Psoas muscle (tissue), 7 donors: ENCODE measurements at regions not wholly inside any gene's neighbourhood (a gene's known extent, or its start where the extent isn't known, plus 50 kb on each side); places are given as distances from the start of the nearest gene placed in this dataset.
A peak's percentile ranks its signal among the peaks of the same experiment; 100 is the strongest.

Experiments used
- ATAC-seq, 4 donors: fragments of 200-7000 bp; cut with Tn5 transposase; one replicate each; pipeline ENCODE4 v1.9.1; 2020; ENCODE audit warnings: moderate library complexity in 3 of 4, mild to moderate bottlenecking in 2 of 4
- DNase-seq, 2 donors: peaks; one replicate each; pipeline ENCODE4 v3.0.0-alpha.2; 2020
- H3K27ac ChIP-seq: fragments of 200-600 bp; one replicate; pipeline ENCODE4 v1.8.0; 2022
- H3K27me3 ChIP-seq, 3 donors: fragments of 200-600 bp in 1 of 3; one replicate each; pipeline versions ENCODE4 v1.6.1 to v1.8.0; 2013 to 2022; ENCODE audit warnings: low read length in 2 of 3, mild to moderate bottlenecking in 2 of 3, moderate library complexity in 1 of 3; ENCODE audit not compliant: insufficient read depth in 3 of 3
- H3K36me3 ChIP-seq, 2 donors: fragments of 200-600 bp in 1 of 2; one replicate each; pipeline versions ENCODE4 v1.6.1 to v1.8.0; 2013 to 2022; ENCODE audit warnings: low read depth in 1 of 2, mild to moderate bottlenecking in 1 of 2, moderate library complexity in 1 of 2; ENCODE audit not compliant: insufficient read depth in 1 of 2
- H3K4me1 ChIP-seq: fragments of 200-600 bp; one replicate; pipeline ENCODE4 v1.8.0; 2022
- H3K4me3 ChIP-seq: fragments of 200-600 bp; one replicate; pipeline ENCODE4 v1.8.0; 2022; ENCODE audit warnings: mild to moderate bottlenecking
- H3K9me3 ChIP-seq: fragments of 200-600 bp; one replicate; pipeline ENCODE4 v1.8.0; 2022
- WGBS, 3 donors: extraction: QIAGEN DNeasy Blood & Tissue Kit; methylation state at CpG; one replicate each; pipeline versions ENCODE4 v1.1.6 to v1.1.7; 2013; 5-methylcytosine and 5-hydroxymethylcytosine counted together
- intact Hi-C, 2 donors: fragments of 100-400 bp; cut with DNase I; formaldehyde crosslinking; loops; one replicate each; pipeline versions ENCODE4 v1.11.0 to v1.14.2; 2022
- TF ChIP-seq, protein P1 (sequence below): fragments of 200-600 bp; IDR thresholded peaks from one replicate; pipeline ENCODE4 v1.8.0; 2022; ENCODE audit warnings: antibody characterized with exemption
- donor health status: healthy with polysubstance abuse.
- donor health status: DM: no; HTN: no; CAD: no; lungs with moderate emphysema.
- donor health status: Bipolar disorder and iron deficiency.
- donor health status: healthy.
- donor health status: DM: yes; HTN: yes; CAD: no.
- donor health status: DM: no; HTN: no; CAD: no.
- donor health status: DM: yes; HTN: yes; CAD: no.

DNA sequence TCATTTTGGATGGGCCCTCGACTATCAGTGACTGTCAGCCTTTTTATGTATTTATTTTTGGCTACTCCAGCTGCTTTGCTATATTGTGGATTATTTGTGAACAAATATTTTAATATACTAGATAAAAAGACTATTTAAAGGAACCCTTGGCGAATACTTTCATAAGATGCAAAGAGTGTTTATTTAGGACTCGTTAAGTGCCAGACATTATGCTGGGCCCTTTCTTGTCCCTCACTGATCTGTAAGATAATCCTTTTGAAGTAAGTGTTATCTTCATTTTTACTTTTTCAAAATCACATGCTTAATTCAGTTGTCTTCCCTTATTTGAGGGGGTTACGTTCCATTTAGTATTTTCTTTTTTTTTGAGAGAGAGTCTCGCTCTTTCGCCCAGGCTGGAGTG is 376.8 kb upstream of the C2CD4B start:
- ATAC-seq (no peak), DNase-seq (no peak)
- WGBS, 3 donors: 83 to 92% (median 87%) methylated on average over 6 of the region's 6 CpGs
- Histone ChIP-seq H3K4me3 (no peak overlapping the region), H3K36me3 (no peaks in the 10 kb centered on the region), H3K4me1 (peaks cover 14% of the 10 kb centered on the region), H3K9me3 (no peaks in the 10 kb centered on the region), H3K27ac (no peak overlapping the region), H3K27me3 (no peaks in the 10 kb centered on the region)
- TF ChIP-seq, protein P1, sequence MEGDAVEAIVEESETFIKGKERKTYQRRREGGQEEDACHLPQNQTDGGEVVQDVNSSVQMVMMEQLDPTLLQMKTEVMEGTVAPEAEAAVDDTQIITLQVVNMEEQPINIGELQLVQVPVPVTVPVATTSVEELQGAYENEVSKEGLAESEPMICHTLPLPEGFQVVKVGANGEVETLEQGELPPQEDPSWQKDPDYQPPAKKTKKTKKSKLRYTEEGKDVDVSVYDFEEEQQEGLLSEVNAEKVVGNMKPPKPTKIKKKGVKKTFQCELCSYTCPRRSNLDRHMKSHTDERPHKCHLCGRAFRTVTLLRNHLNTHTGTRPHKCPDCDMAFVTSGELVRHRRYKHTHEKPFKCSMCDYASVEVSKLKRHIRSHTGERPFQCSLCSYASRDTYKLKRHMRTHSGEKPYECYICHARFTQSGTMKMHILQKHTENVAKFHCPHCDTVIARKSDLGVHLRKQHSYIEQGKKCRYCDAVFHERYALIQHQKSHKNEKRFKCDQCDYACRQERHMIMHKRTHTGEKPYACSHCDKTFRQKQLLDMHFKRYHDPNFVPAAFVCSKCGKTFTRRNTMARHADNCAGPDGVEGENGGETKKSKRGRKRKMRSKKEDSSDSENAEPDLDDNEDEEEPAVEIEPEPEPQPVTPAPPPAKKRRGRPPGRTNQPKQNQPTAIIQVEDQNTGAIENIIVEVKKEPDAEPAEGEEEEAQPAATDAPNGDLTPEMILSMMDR: no peak
- intact Hi-C loops: no loop called here

DNA sequence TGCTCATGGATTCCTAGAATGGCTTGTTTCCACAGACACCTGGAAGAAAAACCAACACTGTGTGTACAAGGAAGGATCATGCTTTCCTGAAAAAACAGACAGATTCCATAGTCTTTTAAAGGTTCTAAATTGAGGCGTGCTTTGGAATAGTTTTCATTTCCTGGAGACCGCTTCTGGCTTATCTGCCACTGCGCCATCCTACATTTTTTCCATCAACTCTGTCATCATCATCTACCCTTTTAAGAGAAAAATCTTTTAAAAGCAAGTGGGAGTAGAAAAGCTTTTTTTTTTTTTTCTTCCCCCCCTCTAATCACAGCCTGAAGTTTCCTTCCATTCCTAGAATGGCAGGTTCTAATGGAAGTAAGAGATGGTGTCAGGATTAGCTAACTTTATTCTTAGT is 379.4 kb upstream of the C2CD4B start:
- 95 to 96% (median 95%) methylated on average over 3 of the region's 3 CpGs for WGBS, 3 donors
- H3K9me3 ChIP-seq: no peaks in the 10 kb centered on the region
- H3K27ac ChIP-seq: no peak overlapping the region
- intact Hi-C loops: no loop called here
- DNase-seq (no peak), ATAC-seq (no peak)
- H3K36me3 ChIP-seq: no peaks in the 10 kb centered on the region
- TF ChIP-seq, protein P1: no peak
- H3K4me3 ChIP-seq: no peak overlapping the region
- no peaks in the 10 kb centered on the region for H3K27me3 ChIP-seq
- H3K4me1 ChIP-seq: peaks cover 32% of the 10 kb centered on the region

DNA sequence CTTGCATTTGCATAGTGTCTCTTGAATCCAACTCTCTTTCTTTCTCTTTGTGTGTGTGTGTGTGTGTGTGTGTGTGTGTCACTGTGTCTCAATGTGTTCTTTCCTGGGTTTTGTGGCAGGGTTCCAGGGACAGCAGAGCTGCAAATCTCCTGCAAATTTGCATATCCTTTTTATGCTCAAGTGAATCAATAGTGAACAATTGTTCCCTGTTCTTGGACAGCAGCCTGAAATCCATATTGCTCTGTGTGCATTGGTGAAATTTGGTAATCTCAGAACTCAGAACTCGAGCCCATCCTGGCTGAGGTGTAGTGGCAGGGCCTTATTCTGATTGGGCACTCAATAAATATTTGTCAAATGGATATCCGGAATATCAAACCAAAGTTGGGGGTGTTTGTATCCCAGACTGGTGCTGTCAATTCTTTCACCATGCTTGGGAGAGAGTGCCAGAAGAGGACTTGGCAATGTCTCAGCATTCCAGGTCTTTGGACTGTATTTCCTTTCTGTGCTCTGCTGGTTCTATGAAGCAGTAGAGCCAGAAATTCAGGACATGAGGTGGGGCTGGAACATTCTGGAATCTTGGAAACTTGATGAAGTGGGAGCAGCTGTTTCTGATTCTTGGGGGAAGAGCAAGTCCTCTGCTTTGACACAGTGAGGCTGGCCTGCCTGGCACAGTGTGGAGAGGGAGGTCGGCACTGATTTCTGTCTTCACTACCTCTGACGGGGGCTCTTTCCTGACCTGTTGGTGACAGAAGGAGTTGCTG is 380.6 kb upstream of the C2CD4B start:
- DNase-seq (peak; percentile 44 to 74), ATAC-seq (peak; percentile 66 to 81 (median 79))
- Histone ChIP-seq H3K36me3 (no peaks in the 10 kb centered on the region), H3K27ac (peak overlapping the region; percentile 78), H3K4me1 (peaks cover 36% of the 10 kb centered on the region), H3K4me3 (peak overlapping the region; percentile 47), H3K27me3 (no peaks in the 10 kb centered on the region), H3K9me3 (no peaks in the 10 kb centered on the region)
- TF ChIP-seq, protein P1: no peak
- intact Hi-C loops: loop anchor here in 1 of 2 donors (5.0 kb wide), 1 partner anchor 153 kb away; the partner anchor contains the start of gene TLN2
- WGBS, 3 donors: 7 to 12% (median 12%) methylated on average over 4 of the region's 4 CpGs

DNA sequence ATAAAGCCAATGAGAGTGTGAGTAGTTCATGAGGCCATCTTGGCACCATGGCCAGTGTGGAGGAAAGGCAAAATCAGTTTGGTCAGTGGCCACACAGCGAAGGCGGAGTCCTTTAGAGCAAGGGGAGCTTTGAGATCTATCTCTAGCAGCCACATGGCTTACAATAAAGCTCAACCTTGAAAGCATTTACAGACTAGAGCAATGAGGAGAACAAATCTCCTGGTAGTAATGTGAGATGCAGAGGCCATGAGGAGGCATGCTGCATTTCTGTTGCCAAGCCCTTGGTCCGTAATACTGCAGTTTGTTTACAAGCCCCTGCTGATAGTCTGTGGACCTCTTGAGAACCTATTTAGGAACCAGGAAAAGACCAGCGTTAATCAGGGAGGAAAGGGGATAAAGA is 381.5 kb upstream of the C2CD4B start:
- Histone ChIP-seq H3K4me1 (peaks cover 36% of the 10 kb centered on the region), H3K27ac (peak overlapping the region; percentile 78), H3K9me3 (no peaks in the 10 kb centered on the region), H3K36me3 (no peaks in the 10 kb centered on the region), H3K4me3 (peak overlapping the region; percentile 47), H3K27me3 (no peaks in the 10 kb centered on the region)
- WGBS, 3 donors: 28 to 32% (median 32%) methylated on average over 4 of the region's 4 CpGs
- intact Hi-C loops: loop anchor here in 1 of 2 donors (5.0 kb wide), 1 partner anchor 154 kb away; the partner anchor contains the start of gene TLN2
- TF ChIP-seq, protein P1: no peak
- peak; percentile 36 to 56 (median 48) for ATAC-seq
- DNase-seq: no peak
